Osteocyte (in vitro differentiated cells): ENCODE measurements at regions not wholly inside any gene's neighbourhood (a gene's known extent, or its start where the extent isn't known, plus 50 kb on each side); places are given as distances from the start of the nearest gene placed in this dataset.

Experiments
- DNase-seq: peaks from one replicate; pipeline ENCODE4 v3.0.0; 2021; ENCODE audit warnings: mixed read lengths; ENCODE audit not compliant: unreplicated experiment; ENCODE audit errors: extremely low spot score
- H3K27ac Mint-ChIP-seq: one replicate; pipeline ENCODE4 v1.8.0; 2021; ENCODE audit warnings: mild to moderate bottlenecking, mixed read lengths; ENCODE audit not compliant: unreplicated experiment
- H3K27me3 Mint-ChIP-seq: one replicate; pipeline ENCODE4 v1.8.0; 2021; ENCODE audit warnings: mixed read lengths; ENCODE audit not compliant: unreplicated experiment
- H3K36me3 Mint-ChIP-seq: one replicate; pipeline ENCODE4 v1.8.0; 2021; ENCODE audit warnings: mixed read lengths; ENCODE audit not compliant: unreplicated experiment
- H3K4me1 Mint-ChIP-seq: one replicate; pipeline ENCODE4 v1.8.0; 2021; ENCODE audit warnings: mixed read lengths; ENCODE audit not compliant: unreplicated experiment
- H3K4me3 Mint-ChIP-seq: one replicate; pipeline ENCODE4 v1.8.0; 2021; ENCODE audit warnings: mild to moderate bottlenecking, moderate library complexity, mixed read lengths; ENCODE audit not compliant: unreplicated experiment
- H3K9me3 Mint-ChIP-seq: one replicate; pipeline ENCODE4 v1.8.0; 2021; ENCODE audit warnings: mixed read lengths; ENCODE audit not compliant: unreplicated experiment
- CTCF ChIP-seq: fragments of 200-600 bp; sonication (generic); IDR thresholded peaks from 2 replicates; pipeline ENCODE4 v1.5.0; 2021; ENCODE audit warnings: antibody characterized with exemption, mild to moderate bottlenecking, moderate library complexity

- H3K36me3 Mint-ChIP-seq: no peaks in the 10 kb centered on the region
- no peak overlapping the region for H3K4me3 Mint-ChIP-seq
- no peak overlapping the region for H3K27ac Mint-ChIP-seq
- DNase-seq: no peak
- H3K4me1 Mint-ChIP-seq: no peaks in the 10 kb centered on the region
- H3K9me3 Mint-ChIP-seq: peaks cover 27% of the 10 kb centered on the region
- no peaks in the 10 kb centered on the region for H3K27me3 Mint-ChIP-seq
- TF ChIP-seq CTCF: no peak
Observed at GRCh38 chr14:96931751-96932150, 134.6 kb downstream of the VRK1 start.

- H3K4me3 Mint-ChIP-seq: no peak overlapping the region
- H3K36me3 Mint-ChIP-seq: no peaks in the 10 kb centered on the region
- no peak for TF ChIP-seq CTCF
- DNase-seq: no peak
- H3K27me3 Mint-ChIP-seq: no peaks in the 10 kb centered on the region
- peaks cover 28% of the 10 kb centered on the region for H3K9me3 Mint-ChIP-seq
- H3K27ac Mint-ChIP-seq: no peak overlapping the region
- H3K4me1 Mint-ChIP-seq: no peaks in the 10 kb centered on the region
Observed at GRCh38 chr14:96934638-96935330, 137.6 kb downstream of the VRK1 start.

- peaks cover 27% of the 10 kb centered on the region for H3K9me3 Mint-ChIP-seq
- H3K36me3 Mint-ChIP-seq: no peaks in the 10 kb centered on the region
- no peak for DNase-seq
- no peaks in the 10 kb centered on the region for H3K27me3 Mint-ChIP-seq
- no peak overlapping the region for H3K4me3 Mint-ChIP-seq
- no peak overlapping the region for H3K27ac Mint-ChIP-seq
- H3K4me1 Mint-ChIP-seq: no peaks in the 10 kb centered on the region
- TF ChIP-seq CTCF: no peak
Observed at GRCh38 chr14:96938946-96939345, 141.8 kb downstream of the VRK1 start.

GRCh38 chr14:96940009-96940408, 142.8 kb downstream of the VRK1 start:
- Mint-ChIP-seq H3K4me3 (no peak overlapping the region), H3K27ac (no peak overlapping the region), H3K27me3 (no peaks in the 10 kb centered on the region), H3K4me1 (no peaks in the 10 kb centered on the region), H3K9me3 (peaks cover 24% of the 10 kb centered on the region), H3K36me3 (no peaks in the 10 kb centered on the region)
- DNase-seq: no peak
- TF ChIP-seq CTCF: no peak

GRCh38 chr14:96944297-96944696, 147.1 kb downstream of the VRK1 start:
- Mint-ChIP-seq H3K27ac (no peak overlapping the region), H3K27me3 (no peaks in the 10 kb centered on the region), H3K36me3 (no peaks in the 10 kb centered on the region), H3K4me3 (no peak overlapping the region), H3K9me3 (peaks cover 13% of the 10 kb centered on the region), H3K4me1 (no peaks in the 10 kb centered on the region)
- no peak for DNase-seq
- no peak for TF ChIP-seq CTCF
